Choroid plexus epithelial cell (primary cell): ENCODE measurements at regions not wholly inside any gene's neighbourhood (a gene's known extent, or its start where the extent isn't known, plus 50 kb on each side); places are given as distances from the start of the nearest gene placed in this dataset.

Experiments
- DNase-seq: peaks from one replicate; pipeline ENCODE4 v3.0.0-alpha.2; 2010; ENCODE audit warnings: low read depth
- H3K4me3 ChIP-seq: 2 replicates; pipeline ENCODE4 v1.5.1; 2011; ENCODE audit warnings: low read depth, mild to moderate bottlenecking, control low read depth, low read length, moderate library complexity
- CTCF ChIP-seq: conservative IDR thresholded peaks from 2 replicates; pipeline ENCODE4 v1.5.1; 2011; ENCODE audit warnings: low read depth, mild to moderate bottlenecking, control low read depth, inconsistent platforms, low read length, moderate library complexity

GRCh38 chr21:37983336-37984095 lies 67.3 kb upstream of the KCNJ6 start:
- no peak for DNase-seq
- TF ChIP-seq CTCF, result no peak
- H3K4me3 ChIP-seq, result no peak overlapping the region

GRCh38 chr21:37984416-37984815 lies 68.2 kb upstream of the KCNJ6 start:
- H3K4me3 ChIP-seq, result no peak overlapping the region
- no peak for DNase-seq
- no peak for TF ChIP-seq CTCF

- no peak for DNase-seq
- no peak overlapping the region for H3K4me3 ChIP-seq
- no peak for TF ChIP-seq CTCF
These were observed 69.7 kb upstream of the KCNJ6 start for GRCh38 chr21:37986000-37986399.

- no peak for DNase-seq
- H3K4me3 ChIP-seq, result no peak overlapping the region
- no peak for TF ChIP-seq CTCF
These were observed 70.6 kb upstream of the KCNJ6 start for GRCh38 chr21:37986751-37987399.

- TF ChIP-seq CTCF, result no peak
- DNase-seq, result no peak
- H3K4me3 ChIP-seq, result no peak overlapping the region
These were observed 71.4 kb upstream of the KCNJ6 start for GRCh38 chr21:37987668-37988067.

GRCh38 chr21:37993071-37993470 lies 76.8 kb upstream of the KCNJ6 start:
- TF ChIP-seq CTCF, result no peak
- DNase-seq, result no peak
- no peak overlapping the region for H3K4me3 ChIP-seq

GRCh38 chr21:37994211-37994610 lies 78.0 kb upstream of the KCNJ6 start:
- no peak overlapping the region for H3K4me3 ChIP-seq
- no peak for TF ChIP-seq CTCF
- no peak for DNase-seq
